ENCODE measurements at regions not wholly inside any gene's neighbourhood (a gene's known extent, or its start where the extent isn't known, plus 50 kb on each side); places are given as distances from the start of the nearest gene placed in this dataset.

DNA sequence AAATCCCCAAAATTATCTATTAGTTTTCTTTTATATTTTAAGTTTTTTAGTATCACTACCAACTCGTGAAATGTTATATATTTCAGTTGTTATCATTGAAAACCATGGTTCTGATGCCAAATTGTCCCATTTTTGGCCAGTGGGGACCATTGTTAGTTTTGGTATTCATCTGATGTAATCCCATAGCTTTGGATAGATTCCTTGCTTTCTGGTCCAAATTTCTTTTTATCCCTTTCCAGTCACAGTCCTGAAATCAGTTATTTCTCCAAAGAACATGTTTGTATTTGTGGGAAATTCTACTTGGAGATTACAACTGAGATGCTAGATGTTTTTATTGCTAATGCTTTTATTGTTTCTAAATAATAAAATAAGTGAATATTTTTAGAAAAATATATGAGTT, 976.8 kb upstream of the CRIM1 start:
- Histone ChIP-seq H3K9me3 (ENCODE audit: low read length) (no peaks in the 10 kb centered on the region), H3K27ac (ENCODE audit: low read depth, low read length) (no peak overlapping the region), H3K9ac (ENCODE audit: low read length) (no peak overlapping the region), H3K4me3 (ENCODE audit: low read depth in 1 of 2, low read length in 2 of 2) (no peak overlapping the region), H3K36me3 (ENCODE audit: insufficient read depth, low read length) (no peaks in the 10 kb centered on the region), H3K4me1 (ENCODE audit: insufficient read depth, low read length) (no peaks in the 10 kb centered on the region), H3K27me3 (ENCODE audit: control insufficient read depth in 1 of 2, insufficient read depth in 2 of 2, low read length in 2 of 2) (no peaks in the 10 kb centered on the region)

- no peaks in the 10 kb centered on the region for H3K27me3 ChIP-seq (ENCODE audit: control insufficient read depth in 1 of 2, insufficient read depth in 2 of 2, low read length in 2 of 2)
- no peaks in the 10 kb centered on the region for H3K9me3 ChIP-seq (ENCODE audit: low read length)
- no peak overlapping the region for H3K9ac ChIP-seq (ENCODE audit: low read length)
- H3K4me1 ChIP-seq (ENCODE audit: insufficient read depth, low read length), result no peaks in the 10 kb centered on the region
- H3K36me3 ChIP-seq (ENCODE audit: insufficient read depth, low read length), result no peaks in the 10 kb centered on the region
- H3K4me3 ChIP-seq (ENCODE audit: low read depth in 1 of 2, low read length in 2 of 2), result no peak overlapping the region
- H3K27ac ChIP-seq (ENCODE audit: low read depth, low read length), result no peak overlapping the region
These were observed 980.7 kb upstream of the CRIM1 start for GRCh38 chr2:35374845-35375244.

DNA sequence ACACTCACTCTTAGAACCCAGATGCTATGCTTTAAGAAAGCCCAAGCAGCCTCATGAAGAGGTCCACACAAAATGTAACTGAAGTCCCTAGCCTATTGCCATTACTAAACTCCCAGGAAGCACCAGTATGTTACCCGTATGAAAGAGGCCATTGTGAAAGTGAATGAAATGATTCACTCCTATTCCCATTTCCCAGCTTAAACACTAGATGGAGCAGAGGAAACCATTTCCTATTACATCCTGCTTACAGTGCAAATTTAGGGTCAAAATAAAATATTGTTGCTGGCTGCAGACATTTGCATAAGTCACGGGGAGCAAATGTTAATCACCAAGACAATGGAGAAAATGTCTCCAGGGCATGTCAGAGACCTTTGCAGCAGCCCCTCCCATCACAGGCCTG, 989.7 kb upstream of the CRIM1 start:
- no peak overlapping the region for H3K27ac ChIP-seq (ENCODE audit: low read depth, low read length)
- no peak overlapping the region for H3K9ac ChIP-seq (ENCODE audit: low read length)
- H3K27me3 ChIP-seq (ENCODE audit: control insufficient read depth in 1 of 2, insufficient read depth in 2 of 2, low read length in 2 of 2), result no peaks in the 10 kb centered on the region
- H3K4me3 ChIP-seq (ENCODE audit: low read depth in 1 of 2, low read length in 2 of 2), result no peak overlapping the region
- H3K36me3 ChIP-seq (ENCODE audit: insufficient read depth, low read length), result no peaks in the 10 kb centered on the region
- H3K4me1 ChIP-seq (ENCODE audit: insufficient read depth, low read length), result no peaks in the 10 kb centered on the region
- H3K9me3 ChIP-seq (ENCODE audit: low read length), result no peaks in the 10 kb centered on the region

DNA sequence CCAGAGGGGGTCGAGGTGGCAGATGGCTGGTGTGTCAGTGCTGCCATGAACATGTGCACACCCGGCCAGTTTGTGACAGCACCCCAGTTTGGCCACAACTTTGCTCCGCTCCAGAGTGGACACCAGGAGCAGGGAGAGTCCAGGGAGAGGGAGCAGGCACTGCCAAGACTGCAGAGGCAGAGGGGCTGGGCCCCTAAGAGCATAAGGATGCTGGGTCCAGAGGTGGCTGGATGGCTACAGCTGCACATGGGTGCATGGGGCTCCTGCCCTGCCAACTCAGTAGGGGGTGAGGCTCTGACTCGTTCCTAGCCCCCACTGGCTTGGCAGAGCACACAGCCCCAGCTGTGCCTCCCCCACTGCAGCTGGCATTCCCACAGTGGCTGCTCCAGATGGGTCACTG, 999.2 kb upstream of the CRIM1 start:
- no peaks in the 10 kb centered on the region for H3K36me3 ChIP-seq (ENCODE audit: insufficient read depth, low read length)
- H3K9me3 ChIP-seq (ENCODE audit: low read length), result no peaks in the 10 kb centered on the region
- no peak overlapping the region for H3K4me3 ChIP-seq (ENCODE audit: low read depth in 1 of 2, low read length in 2 of 2)
- H3K27ac ChIP-seq (ENCODE audit: low read depth, low read length), result no peak overlapping the region
- H3K4me1 ChIP-seq (ENCODE audit: insufficient read depth, low read length), result no peaks in the 10 kb centered on the region
- H3K27me3 ChIP-seq (ENCODE audit: control insufficient read depth in 1 of 2, insufficient read depth in 2 of 2, low read length in 2 of 2), result no peaks in the 10 kb centered on the region
- H3K9ac ChIP-seq (ENCODE audit: low read length), result no peak overlapping the region

DNA sequence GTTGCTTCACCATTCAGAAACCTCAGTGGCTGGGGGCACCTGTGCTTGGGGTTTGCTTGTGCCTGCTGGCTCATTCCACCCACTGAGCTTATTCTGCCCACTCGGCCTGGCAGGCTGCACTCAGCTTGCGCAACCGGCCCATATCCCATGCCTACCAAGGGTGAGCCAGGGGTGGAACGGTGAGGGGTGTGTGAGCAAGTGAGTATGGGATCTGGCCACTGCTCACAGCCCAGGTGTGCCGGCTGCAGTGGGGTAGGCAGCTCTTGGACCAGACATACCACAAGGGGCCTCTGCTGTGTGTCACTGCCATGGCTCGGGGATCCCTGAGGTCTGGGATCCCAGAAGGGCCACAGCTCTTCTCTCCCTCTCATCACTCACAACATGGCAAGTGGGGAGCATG, 1000.5 kb upstream of the CRIM1 start:
- H3K27ac ChIP-seq (ENCODE audit: low read depth, low read length), result no peak overlapping the region
- no peaks in the 10 kb centered on the region for H3K9me3 ChIP-seq (ENCODE audit: low read length)
- no peaks in the 10 kb centered on the region for H3K36me3 ChIP-seq (ENCODE audit: insufficient read depth, low read length)
- H3K4me1 ChIP-seq (ENCODE audit: insufficient read depth, low read length), result no peaks in the 10 kb centered on the region
- no peaks in the 10 kb centered on the region for H3K27me3 ChIP-seq (ENCODE audit: control insufficient read depth in 1 of 2, insufficient read depth in 2 of 2, low read length in 2 of 2)
- H3K9ac ChIP-seq (ENCODE audit: low read length), result no peak overlapping the region
- H3K4me3 ChIP-seq (ENCODE audit: low read depth in 1 of 2, low read length in 2 of 2), result no peak overlapping the region

DNA sequence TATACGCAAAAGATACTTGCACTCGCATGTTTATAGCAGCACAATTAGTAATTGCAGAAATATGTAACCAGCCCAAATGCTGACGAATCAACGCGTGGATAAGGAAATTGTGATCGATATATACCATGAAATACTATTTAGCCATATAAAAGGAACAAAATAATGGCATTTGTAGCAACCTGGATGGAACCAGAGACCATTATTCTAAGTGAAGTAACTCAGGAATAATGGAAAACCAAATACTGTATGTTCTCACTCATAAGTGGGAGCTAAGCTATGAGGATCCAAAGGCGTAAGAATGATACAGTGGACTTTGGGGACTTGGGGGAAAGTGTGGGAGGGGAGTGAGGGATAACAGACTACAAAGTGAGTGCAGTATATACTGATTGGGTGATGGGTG, 1008.0 kb upstream of the CRIM1 start:
- H3K36me3 ChIP-seq (ENCODE audit: insufficient read depth, low read length), result no peaks in the 10 kb centered on the region
- no peak overlapping the region for H3K27ac ChIP-seq (ENCODE audit: low read depth, low read length)
- no peaks in the 10 kb centered on the region for H3K27me3 ChIP-seq (ENCODE audit: control insufficient read depth in 1 of 2, insufficient read depth in 2 of 2, low read length in 2 of 2)
- H3K9ac ChIP-seq (ENCODE audit: low read length), result no peak overlapping the region
- no peaks in the 10 kb centered on the region for H3K4me1 ChIP-seq (ENCODE audit: insufficient read depth, low read length)
- no peak overlapping the region for H3K4me3 ChIP-seq (ENCODE audit: low read depth in 1 of 2, low read length in 2 of 2)
- no peaks in the 10 kb centered on the region for H3K9me3 ChIP-seq (ENCODE audit: low read length)

DNA sequence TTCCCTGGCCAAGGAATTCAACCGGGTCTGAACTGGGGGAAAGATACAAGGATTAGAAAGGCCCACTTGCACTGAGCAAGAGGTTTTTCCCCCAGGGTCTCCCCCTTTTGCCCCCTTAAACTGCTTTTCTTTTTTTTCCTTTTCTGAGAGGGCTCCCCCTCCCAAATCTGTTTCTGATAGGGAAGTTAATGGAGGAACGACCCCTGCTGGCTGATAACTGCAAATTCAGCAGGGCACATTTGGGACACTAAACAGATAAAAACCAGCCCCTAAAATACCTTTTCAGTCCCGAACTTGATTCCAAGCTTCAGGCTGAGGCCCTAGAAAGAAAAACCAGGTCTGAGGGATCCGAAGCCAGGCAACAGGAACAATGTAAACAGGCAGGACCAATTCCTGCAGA, 1012.4 kb upstream of the CRIM1 start:
- no peaks in the 10 kb centered on the region for H3K4me1 ChIP-seq (ENCODE audit: insufficient read depth, low read length)
- H3K9me3 ChIP-seq (ENCODE audit: low read length), result no peaks in the 10 kb centered on the region
- H3K36me3 ChIP-seq (ENCODE audit: insufficient read depth, low read length), result no peaks in the 10 kb centered on the region
- no peak overlapping the region for H3K9ac ChIP-seq (ENCODE audit: low read length)
- H3K27me3 ChIP-seq (ENCODE audit: control insufficient read depth in 1 of 2, insufficient read depth in 2 of 2, low read length in 2 of 2), result no peaks in the 10 kb centered on the region
- H3K4me3 ChIP-seq (ENCODE audit: low read depth in 1 of 2, low read length in 2 of 2), result no peak overlapping the region
- H3K27ac ChIP-seq (ENCODE audit: low read depth, low read length), result no peak overlapping the region

GRCh38 chr2:35339211-35339610, 1016.4 kb upstream of the CRIM1 start:
- no peak overlapping the region for H3K9ac ChIP-seq (ENCODE audit: low read length)
- no peaks in the 10 kb centered on the region for H3K4me1 ChIP-seq (ENCODE audit: insufficient read depth, low read length)
- H3K27ac ChIP-seq (ENCODE audit: low read depth, low read length), result no peak overlapping the region
- no peaks in the 10 kb centered on the region for H3K9me3 ChIP-seq (ENCODE audit: low read length)
- no peaks in the 10 kb centered on the region for H3K27me3 ChIP-seq (ENCODE audit: control insufficient read depth in 1 of 2, insufficient read depth in 2 of 2, low read length in 2 of 2)
- H3K36me3 ChIP-seq (ENCODE audit: insufficient read depth, low read length), result no peaks in the 10 kb centered on the region
- no peak overlapping the region for H3K4me3 ChIP-seq (ENCODE audit: low read depth in 1 of 2, low read length in 2 of 2)

- Histone ChIP-seq H3K27me3 (ENCODE audit: control insufficient read depth in 1 of 2, insufficient read depth in 2 of 2, low read length in 2 of 2) (no peaks in the 10 kb centered on the region), H3K9ac (ENCODE audit: low read length) (no peak overlapping the region), H3K36me3 (ENCODE audit: insufficient read depth, low read length) (no peaks in the 10 kb centered on the region), H3K4me3 (ENCODE audit: low read depth in 1 of 2, low read length in 2 of 2) (no peak overlapping the region), H3K9me3 (ENCODE audit: low read length) (no peaks in the 10 kb centered on the region), H3K4me1 (ENCODE audit: insufficient read depth, low read length) (no peaks in the 10 kb centered on the region), H3K27ac (ENCODE audit: low read depth, low read length) (no peak overlapping the region)
These were observed 1017.7 kb upstream of the CRIM1 start for GRCh38 chr2:35337922-35338321.

DNA sequence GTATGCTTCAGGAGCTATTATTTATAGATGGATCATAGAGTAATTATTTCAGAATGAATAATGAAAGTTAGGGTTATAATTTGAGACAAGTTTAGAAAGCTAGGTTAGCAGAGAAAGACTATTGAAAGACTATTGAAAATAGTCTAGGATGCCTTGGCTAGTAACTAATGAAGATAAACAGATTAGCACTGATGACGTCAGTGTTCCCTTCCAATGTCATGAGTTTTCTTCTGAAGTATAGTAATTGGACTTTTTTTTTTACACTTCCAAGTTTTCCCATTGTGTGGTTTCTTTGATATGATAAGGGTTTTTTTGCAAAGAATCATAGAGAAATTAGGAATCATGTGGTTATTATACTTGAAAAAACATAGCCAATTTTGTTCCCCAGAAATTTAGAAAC, 1041.5 kb upstream of the CRIM1 start:
- no peaks in the 10 kb centered on the region for H3K4me1 ChIP-seq (ENCODE audit: insufficient read depth, low read length)
- no peaks in the 10 kb centered on the region for H3K9me3 ChIP-seq (ENCODE audit: low read length)
- no peak overlapping the region for H3K9ac ChIP-seq (ENCODE audit: low read length)
- H3K27ac ChIP-seq (ENCODE audit: low read depth, low read length), result no peak overlapping the region
- H3K36me3 ChIP-seq (ENCODE audit: insufficient read depth, low read length), result no peaks in the 10 kb centered on the region
- no peak overlapping the region for H3K4me3 ChIP-seq (ENCODE audit: low read depth in 1 of 2, low read length in 2 of 2)
- H3K27me3 ChIP-seq (ENCODE audit: control insufficient read depth in 1 of 2, insufficient read depth in 2 of 2, low read length in 2 of 2), result no peaks in the 10 kb centered on the region

- no peaks in the 10 kb centered on the region for H3K36me3 ChIP-seq (ENCODE audit: insufficient read depth, low read length)
- H3K4me1 ChIP-seq (ENCODE audit: insufficient read depth, low read length), result no peaks in the 10 kb centered on the region
- no peaks in the 10 kb centered on the region for H3K27me3 ChIP-seq (ENCODE audit: control insufficient read depth in 1 of 2, insufficient read depth in 2 of 2, low read length in 2 of 2)
- H3K4me3 ChIP-seq (ENCODE audit: low read depth in 1 of 2, low read length in 2 of 2), result no peak overlapping the region
- H3K9ac ChIP-seq (ENCODE audit: low read length), result no peak overlapping the region
- H3K9me3 ChIP-seq (ENCODE audit: low read length), result no peaks in the 10 kb centered on the region
- no peak overlapping the region for H3K27ac ChIP-seq (ENCODE audit: low read depth, low read length)
These were observed 1054.2 kb upstream of the CRIM1 start for GRCh38 chr2:35301369-35301768.

- Histone ChIP-seq H3K27me3 (ENCODE audit: control insufficient read depth in 1 of 2, insufficient read depth in 2 of 2, low read length in 2 of 2) (no peaks in the 10 kb centered on the region), H3K36me3 (ENCODE audit: insufficient read depth, low read length) (no peaks in the 10 kb centered on the region), H3K4me3 (ENCODE audit: low read depth in 1 of 2, low read length in 2 of 2) (no peak overlapping the region), H3K4me1 (ENCODE audit: insufficient read depth, low read length) (no peaks in the 10 kb centered on the region), H3K9me3 (ENCODE audit: low read length) (no peaks in the 10 kb centered on the region), H3K9ac (ENCODE audit: low read length) (no peak overlapping the region), H3K27ac (ENCODE audit: low read depth, low read length) (no peak overlapping the region)
These were observed 1057.1 kb upstream of the CRIM1 start for GRCh38 chr2:35298493-35298892.

All from muscle layer of colon (tissue), 2 donors.